ENCODE measurements at regions not wholly inside any gene's neighbourhood (a gene's known extent, or its start where the extent isn't known, plus 50 kb on each side); places are given as distances from the start of the nearest gene placed in this dataset.

DNA sequence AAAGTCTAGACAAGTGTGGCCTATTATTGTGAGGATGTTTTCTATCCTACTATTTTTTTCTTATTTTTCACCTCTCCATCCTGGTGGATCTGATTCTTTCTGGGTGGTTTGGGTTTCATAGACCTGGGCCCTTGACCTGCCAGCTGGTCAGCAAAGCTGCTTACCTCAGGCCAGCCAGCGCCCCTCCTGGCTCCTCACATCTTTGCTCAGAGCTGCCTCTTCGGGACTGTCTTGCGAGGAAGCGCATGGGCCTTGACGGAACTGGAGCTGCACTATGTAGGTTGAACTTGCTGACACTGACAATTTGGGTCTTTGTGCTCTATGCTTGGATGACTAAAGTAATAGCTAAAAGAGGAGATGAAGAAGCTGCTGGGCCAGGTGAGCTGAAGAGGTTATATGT, 138.5 kb upstream of the SYT6 start:
- no peaks in the 10 kb centered on the region for H3K36me3 Mint-ChIP-seq
- H3K27ac Mint-ChIP-seq, result no peak overlapping the region
- peaks cover 5% of the 10 kb centered on the region for H3K4me1 Mint-ChIP-seq
- no peaks in the 10 kb centered on the region for H3K27me3 Mint-ChIP-seq
- no peak for DNase-seq
- no peaks in the 10 kb centered on the region for H3K9me3 Mint-ChIP-seq
- no peak overlapping the region for H3K4me3 Mint-ChIP-seq

DNA sequence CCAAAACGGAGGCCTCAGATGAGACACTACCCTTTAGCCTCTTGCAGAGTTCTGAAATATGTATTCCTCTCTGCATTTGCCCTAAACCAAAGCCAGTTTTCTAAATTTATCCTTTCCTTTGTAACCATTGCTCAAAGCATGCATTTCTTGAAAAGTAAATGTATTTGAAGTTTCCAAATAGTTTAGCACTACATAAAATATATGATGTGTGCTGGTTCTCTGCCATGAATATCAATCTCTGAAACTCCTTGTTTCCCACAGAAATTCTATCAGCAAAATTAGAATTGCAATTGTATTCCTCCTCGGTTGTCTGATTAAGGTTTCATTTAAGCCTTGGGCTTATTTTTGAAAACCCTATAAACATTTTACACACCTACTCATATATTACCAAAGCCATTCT, 137.1 kb upstream of the SYT6 start:
- Mint-ChIP-seq H3K27ac (no peak overlapping the region), H3K27me3 (no peaks in the 10 kb centered on the region), H3K4me1 (peaks cover 5% of the 10 kb centered on the region), H3K9me3 (no peaks in the 10 kb centered on the region), H3K4me3 (no peak overlapping the region), H3K36me3 (no peaks in the 10 kb centered on the region)
- DNase-seq, result no peak

DNA sequence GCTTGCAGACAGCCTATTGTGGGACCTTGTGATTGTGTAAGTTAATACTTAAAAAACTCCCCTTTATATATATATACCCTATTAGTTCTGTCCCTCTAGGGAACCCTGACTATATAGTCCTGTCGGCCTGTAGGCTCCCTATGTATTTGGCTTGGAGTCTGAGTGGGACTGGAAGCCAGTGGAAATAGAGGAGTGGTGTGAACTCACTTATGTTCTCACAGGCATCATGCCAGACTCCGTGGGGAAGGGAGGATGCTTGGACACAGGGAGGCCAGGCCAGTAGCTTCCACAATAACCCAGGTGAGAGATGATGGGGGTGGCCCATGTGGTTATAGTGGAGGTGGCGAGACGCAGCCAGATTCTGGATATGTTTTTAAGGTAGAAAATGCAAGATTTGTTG, 136.7 kb upstream of the SYT6 start:
- H3K4me3 Mint-ChIP-seq, result no peak overlapping the region
- H3K27ac Mint-ChIP-seq, result no peak overlapping the region
- no peaks in the 10 kb centered on the region for H3K9me3 Mint-ChIP-seq
- no peak for DNase-seq
- H3K36me3 Mint-ChIP-seq, result no peaks in the 10 kb centered on the region
- no peaks in the 10 kb centered on the region for H3K27me3 Mint-ChIP-seq
- peaks cover 5% of the 10 kb centered on the region for H3K4me1 Mint-ChIP-seq

DNA sequence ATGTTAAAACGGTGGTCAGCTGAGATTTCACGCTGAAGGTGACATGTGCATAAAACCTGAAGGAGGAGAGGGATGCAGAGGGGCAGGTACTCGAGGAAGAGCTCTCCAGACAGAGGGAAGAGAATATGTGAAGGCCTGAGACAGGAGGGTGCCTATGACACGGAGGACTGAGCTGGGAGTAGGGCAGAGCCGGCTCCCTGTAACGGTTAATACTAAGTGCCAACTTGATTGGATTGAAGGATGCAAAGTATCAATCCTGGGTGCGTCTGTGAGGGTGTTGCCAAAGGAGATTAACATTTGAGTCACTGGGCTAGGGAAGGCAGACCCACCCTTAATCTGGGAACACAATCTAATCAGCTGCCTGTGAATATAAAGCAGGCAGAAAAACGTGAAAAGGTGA, 136.2 kb upstream of the SYT6 start:
- no peaks in the 10 kb centered on the region for H3K36me3 Mint-ChIP-seq
- H3K4me3 Mint-ChIP-seq, result no peak overlapping the region
- H3K4me1 Mint-ChIP-seq, result peaks cover 5% of the 10 kb centered on the region
- H3K27ac Mint-ChIP-seq, result no peak overlapping the region
- no peak for DNase-seq
- H3K9me3 Mint-ChIP-seq, result no peaks in the 10 kb centered on the region
- H3K27me3 Mint-ChIP-seq, result no peaks in the 10 kb centered on the region

DNA sequence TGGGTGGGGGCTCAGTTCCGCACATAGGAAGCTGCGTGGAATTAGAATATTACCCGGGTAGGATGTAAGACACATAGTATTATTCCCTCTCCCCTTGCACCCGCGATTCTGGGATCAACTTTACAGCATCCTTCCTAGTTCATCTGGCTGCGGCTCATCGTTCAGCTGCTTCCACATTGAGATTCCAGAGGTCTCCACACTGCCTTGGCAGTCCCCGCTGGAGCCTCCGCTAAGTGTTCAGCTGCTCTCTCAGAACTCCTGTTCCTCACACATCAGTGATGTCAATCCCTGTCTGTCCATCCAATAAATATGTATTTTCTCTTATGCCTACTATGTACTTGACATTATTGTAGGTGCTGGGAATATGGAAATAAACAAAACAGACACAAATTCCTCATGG, 135.6 kb upstream of the SYT6 start:
- no peaks in the 10 kb centered on the region for H3K27me3 Mint-ChIP-seq
- no peak for DNase-seq
- no peaks in the 10 kb centered on the region for H3K9me3 Mint-ChIP-seq
- no peak overlapping the region for H3K4me3 Mint-ChIP-seq
- H3K4me1 Mint-ChIP-seq, result peaks cover 5% of the 10 kb centered on the region
- H3K27ac Mint-ChIP-seq, result no peak overlapping the region
- no peaks in the 10 kb centered on the region for H3K36me3 Mint-ChIP-seq

DNA sequence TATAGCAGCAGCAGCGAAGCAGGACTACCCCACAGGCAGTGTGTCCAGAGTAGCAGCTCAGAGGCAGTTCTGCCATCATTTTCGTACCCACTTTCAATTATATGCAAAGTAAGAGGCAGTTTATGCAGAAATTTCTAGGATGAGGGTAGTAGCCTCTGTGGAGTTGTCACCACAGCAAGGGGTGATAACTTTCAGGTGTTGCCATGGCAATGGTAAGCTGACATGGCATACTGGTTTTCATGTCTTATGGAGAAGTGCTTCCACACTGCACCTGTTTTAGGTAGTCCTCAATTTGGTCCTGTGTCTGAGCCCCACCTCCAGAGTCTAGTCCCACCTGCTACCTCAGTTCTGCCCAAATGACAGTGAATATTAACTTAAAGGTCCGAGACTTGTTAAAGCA, 133.3 kb upstream of the SYT6 start:
- Mint-ChIP-seq H3K9me3 (no peaks in the 10 kb centered on the region), H3K36me3 (no peaks in the 10 kb centered on the region), H3K4me3 (no peak overlapping the region), H3K27me3 (no peaks in the 10 kb centered on the region), H3K27ac (no peak overlapping the region), H3K4me1 (peaks cover 7% of the 10 kb centered on the region)
- no peak for DNase-seq

DNA sequence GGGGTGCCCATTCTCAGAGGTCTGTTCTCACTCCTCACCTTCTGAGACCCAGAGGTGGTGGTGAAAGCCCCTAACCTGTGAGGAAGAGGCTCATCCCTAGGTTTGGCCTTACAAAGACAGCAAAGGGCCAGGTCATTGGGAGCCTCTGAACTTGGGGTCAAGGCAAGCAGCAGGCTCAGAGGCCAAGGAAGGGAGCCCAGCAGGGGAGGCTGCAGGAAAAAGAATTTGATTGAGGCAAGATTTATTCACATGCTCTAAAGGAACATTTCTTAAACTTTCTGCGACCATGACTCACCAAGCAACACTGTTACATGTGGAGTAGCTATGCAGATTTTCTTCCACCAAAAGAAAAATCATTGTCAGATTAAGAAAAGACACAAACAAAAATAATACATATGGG, 132.5 kb upstream of the SYT6 start:
- Mint-ChIP-seq H3K36me3 (no peaks in the 10 kb centered on the region), H3K27ac (peak overlapping the region; percentile 35), H3K27me3 (no peaks in the 10 kb centered on the region), H3K4me1 (peaks cover 7% of the 10 kb centered on the region), H3K4me3 (no peak overlapping the region), H3K9me3 (peaks cover 3% of the 10 kb centered on the region)
- no peak for DNase-seq

DNA sequence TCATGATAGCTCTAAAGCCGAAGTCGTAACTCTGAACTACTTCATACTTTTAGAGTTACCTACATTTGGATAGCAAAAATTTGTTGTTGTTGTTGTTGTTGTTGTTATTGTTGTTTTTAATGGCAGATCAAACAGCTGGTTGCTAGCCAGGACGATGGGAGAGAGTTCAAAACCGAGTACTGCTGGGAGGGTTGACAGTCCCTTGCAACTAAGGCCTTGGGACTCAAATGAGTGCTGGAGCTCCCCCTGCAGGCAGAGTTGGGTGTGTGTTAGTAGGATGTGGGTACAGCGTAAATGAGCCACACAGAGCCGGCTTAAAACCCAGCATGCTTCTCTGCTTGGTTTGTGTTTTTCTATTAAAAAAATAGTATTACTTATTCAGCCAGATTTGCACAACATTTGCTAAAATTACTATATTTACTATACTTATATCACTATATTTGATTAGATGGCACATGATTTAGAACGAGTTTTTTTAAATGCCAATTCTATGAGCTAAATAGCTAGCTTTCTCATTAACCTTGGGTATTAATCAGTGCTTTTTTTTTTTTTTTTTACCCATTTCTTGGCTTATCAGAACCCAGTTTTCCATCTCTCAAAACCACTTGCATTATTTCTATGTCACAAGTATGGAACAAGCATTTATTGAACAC, 129.2 kb upstream of the SYT6 start:
- peak; percentile 74 for DNase-seq
- Mint-ChIP-seq H3K9me3 (peaks cover 3% of the 10 kb centered on the region), H3K36me3 (no peaks in the 10 kb centered on the region), H3K27me3 (no peaks in the 10 kb centered on the region), H3K4me1 (peaks cover 2% of the 10 kb centered on the region), H3K4me3 (no peak overlapping the region), H3K27ac (no peak overlapping the region)

DNA sequence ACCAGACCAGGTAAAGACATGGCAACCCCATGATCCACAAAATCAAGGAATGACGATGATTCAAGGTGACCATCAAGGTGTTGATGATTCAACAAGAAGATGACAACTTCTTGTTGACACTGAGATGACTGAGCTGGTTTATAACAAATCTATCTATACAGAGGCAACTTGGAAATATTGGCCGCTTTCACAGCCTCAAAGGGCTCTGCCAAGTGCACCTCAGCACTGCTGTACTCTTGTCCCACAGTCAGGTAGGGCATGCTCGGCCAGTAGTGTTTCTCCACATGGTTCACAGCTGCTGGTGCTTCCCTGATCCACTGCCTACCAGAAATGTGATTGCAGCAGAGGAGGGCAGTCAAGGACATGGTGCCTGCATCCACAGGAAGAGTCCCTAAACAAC, 125.2 kb upstream of the SYT6 start:
- DNase-seq, result no peak
- H3K9me3 Mint-ChIP-seq, result peaks cover 3% of the 10 kb centered on the region
- H3K4me3 Mint-ChIP-seq, result no peak overlapping the region
- H3K36me3 Mint-ChIP-seq, result no peaks in the 10 kb centered on the region
- H3K4me1 Mint-ChIP-seq, result peaks cover 2% of the 10 kb centered on the region
- no peaks in the 10 kb centered on the region for H3K27me3 Mint-ChIP-seq
- H3K27ac Mint-ChIP-seq, result no peak overlapping the region

DNA sequence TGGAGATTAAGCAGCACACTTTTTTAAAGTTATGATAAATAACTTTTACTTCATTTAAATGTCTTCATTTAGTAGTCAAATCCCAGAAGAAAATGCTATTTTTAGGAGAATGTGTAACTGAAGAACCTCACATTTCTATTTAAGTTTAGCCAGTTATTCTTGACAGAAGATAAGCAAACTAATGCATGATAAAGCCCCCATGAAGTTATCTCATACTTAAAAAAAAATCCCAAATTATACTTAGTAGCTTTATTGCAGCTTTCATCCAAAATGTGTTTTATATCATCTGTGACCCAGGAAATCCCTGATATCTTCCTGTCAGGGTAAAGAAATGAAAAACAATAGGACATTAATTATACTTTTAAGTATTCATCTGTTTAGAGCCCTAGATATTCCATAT, 124.8 kb upstream of the SYT6 start:
- H3K27me3 Mint-ChIP-seq, result no peaks in the 10 kb centered on the region
- no peak overlapping the region for H3K27ac Mint-ChIP-seq
- H3K9me3 Mint-ChIP-seq, result peaks cover 3% of the 10 kb centered on the region

DNA sequence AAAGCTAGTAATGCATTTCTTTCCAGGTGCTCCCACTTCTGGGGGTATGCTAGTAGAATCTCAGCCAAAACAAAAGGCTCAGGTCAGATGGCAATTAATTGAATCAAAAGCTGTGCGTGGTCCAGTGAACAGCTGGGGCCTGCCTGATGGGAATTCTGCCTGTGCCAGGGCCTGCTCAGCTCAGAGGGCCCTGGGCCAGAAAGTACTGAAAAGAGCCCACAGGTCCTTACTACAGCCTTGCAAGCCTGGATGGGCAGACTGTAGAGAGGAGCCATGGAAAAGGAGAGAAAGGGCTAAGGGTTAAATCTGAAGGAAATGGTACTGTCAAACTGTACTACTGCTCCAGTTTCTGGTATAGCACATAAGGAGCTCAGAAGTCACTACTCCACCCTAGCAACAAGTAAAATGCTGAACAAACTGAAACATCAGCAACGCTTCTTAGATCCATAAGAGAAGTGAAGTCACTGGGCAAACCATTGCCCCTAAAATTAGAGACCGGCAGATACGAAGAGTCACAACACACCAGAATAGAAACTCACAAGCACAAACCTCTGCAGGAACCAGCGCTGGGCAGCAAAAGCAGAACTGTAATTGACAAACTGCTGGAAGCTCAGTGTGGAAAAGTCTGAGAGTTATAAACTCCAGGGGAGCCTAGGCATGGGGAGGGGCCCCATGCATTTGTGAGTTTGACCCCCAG, 121.1 kb upstream of the SYT6 start:
- no peaks in the 10 kb centered on the region for H3K36me3 Mint-ChIP-seq
- H3K4me3 Mint-ChIP-seq, result no peak overlapping the region
- no peaks in the 10 kb centered on the region for H3K4me1 Mint-ChIP-seq
- no peak overlapping the region for H3K27ac Mint-ChIP-seq
- DNase-seq, result no peak
- no peaks in the 10 kb centered on the region for H3K9me3 Mint-ChIP-seq
- no peaks in the 10 kb centered on the region for H3K27me3 Mint-ChIP-seq

More for the DNA sequence above, 124.8 kb upstream of the SYT6 start:
- no peak overlapping the region for H3K4me3 Mint-ChIP-seq
- H3K36me3 Mint-ChIP-seq, result no peaks in the 10 kb centered on the region
- no peak for DNase-seq
- peaks cover 2% of the 10 kb centered on the region for H3K4me1 Mint-ChIP-seq

DNA sequence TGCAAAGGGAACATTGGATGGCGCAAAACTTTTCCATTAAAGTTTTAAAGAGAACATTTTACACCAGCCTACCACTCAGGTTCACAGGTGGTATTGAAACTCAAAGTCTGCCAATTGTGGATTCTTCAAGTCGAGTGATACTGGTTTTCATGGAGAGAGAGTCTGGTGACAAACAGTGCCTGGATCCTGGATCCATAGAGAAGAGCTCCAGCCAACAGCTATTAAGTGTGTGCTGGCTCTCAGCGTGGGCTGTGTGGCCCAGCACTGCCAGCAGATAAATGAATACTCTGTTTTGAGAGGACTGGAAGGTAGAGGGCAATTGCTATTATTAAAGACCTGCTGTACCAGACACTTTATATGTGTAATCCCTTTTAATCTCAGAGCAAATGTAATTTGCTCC, 118.9 kb upstream of the SYT6 start:
- no peaks in the 10 kb centered on the region for H3K36me3 Mint-ChIP-seq
- H3K9me3 Mint-ChIP-seq, result no peaks in the 10 kb centered on the region
- no peaks in the 10 kb centered on the region for H3K27me3 Mint-ChIP-seq
- DNase-seq, result no peak
- H3K27ac Mint-ChIP-seq, result no peak overlapping the region
- H3K4me3 Mint-ChIP-seq, result no peak overlapping the region
- H3K4me1 Mint-ChIP-seq, result no peaks in the 10 kb centered on the region

DNA sequence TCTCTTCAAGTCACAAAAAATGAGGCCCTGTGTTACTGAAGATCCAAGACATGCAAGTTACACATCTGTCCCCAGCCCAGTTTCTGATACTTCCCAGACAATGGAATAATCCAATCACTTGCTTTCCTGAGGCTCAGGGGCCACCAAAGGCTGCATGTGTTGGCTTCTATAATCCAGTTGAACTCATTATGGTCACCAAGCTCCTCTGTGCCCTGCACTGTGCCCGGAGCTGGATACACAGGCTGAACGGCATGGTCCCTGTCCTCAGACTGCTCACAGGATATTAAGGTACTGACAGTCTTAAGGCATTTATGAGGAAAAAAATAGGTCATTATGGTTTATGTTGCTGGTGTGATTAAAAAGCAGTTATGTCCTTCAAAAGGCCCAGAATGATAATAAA, 117.0 kb upstream of the SYT6 start:
- H3K36me3 Mint-ChIP-seq, result no peaks in the 10 kb centered on the region
- no peaks in the 10 kb centered on the region for H3K9me3 Mint-ChIP-seq
- H3K4me1 Mint-ChIP-seq, result no peaks in the 10 kb centered on the region
- no peak for DNase-seq
- no peak overlapping the region for H3K4me3 Mint-ChIP-seq
- no peak overlapping the region for H3K27ac Mint-ChIP-seq
- H3K27me3 Mint-ChIP-seq, result no peaks in the 10 kb centered on the region

DNA sequence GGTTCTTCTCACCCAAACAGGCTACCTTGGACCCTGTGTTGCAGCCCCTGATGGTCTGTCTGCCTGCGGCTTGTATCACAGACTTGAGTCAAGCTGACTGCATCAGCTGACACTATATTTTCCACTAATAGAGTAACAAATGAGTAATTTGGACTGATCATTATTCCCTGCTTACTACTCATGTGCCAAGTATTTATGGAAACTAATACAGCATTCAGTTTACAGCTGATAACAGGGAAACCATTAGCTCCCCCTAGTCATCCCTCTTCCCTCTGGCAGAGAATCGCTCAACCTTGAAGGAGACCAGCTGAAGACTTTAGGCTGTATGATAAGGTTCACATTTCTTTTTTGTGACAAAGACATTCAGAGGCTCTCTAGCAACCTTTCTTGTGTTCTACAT, 116.6 kb upstream of the SYT6 start:
- DNase-seq, result no peak
- H3K9me3 Mint-ChIP-seq, result no peaks in the 10 kb centered on the region
- no peaks in the 10 kb centered on the region for H3K36me3 Mint-ChIP-seq
- no peaks in the 10 kb centered on the region for H3K27me3 Mint-ChIP-seq
- H3K4me1 Mint-ChIP-seq, result no peaks in the 10 kb centered on the region
- no peak overlapping the region for H3K27ac Mint-ChIP-seq
- no peak overlapping the region for H3K4me3 Mint-ChIP-seq

DNA sequence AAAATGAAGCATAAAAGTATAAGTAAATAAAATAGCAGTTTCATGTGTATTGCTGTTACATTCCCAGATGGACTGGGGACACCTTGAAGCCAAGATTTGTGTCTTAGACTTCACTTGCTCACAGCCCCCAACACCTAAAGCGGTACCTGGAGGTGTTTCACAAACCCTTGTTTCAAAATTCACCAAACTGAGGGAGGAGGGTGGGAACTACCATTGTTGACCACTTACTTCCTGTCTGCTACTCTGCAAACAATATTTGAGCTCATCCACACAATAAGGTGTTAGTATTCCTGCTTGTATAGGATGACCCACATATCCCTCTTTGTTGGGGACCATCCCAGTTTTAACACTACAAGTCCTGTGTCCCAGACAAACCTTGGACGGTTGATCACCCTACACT, 115.9 kb upstream of the SYT6 start:
- H3K36me3 Mint-ChIP-seq, result no peaks in the 10 kb centered on the region
- no peak overlapping the region for H3K27ac Mint-ChIP-seq
- no peak overlapping the region for H3K4me3 Mint-ChIP-seq
- no peak for DNase-seq
- H3K9me3 Mint-ChIP-seq, result no peaks in the 10 kb centered on the region
- H3K27me3 Mint-ChIP-seq, result no peaks in the 10 kb centered on the region
- H3K4me1 Mint-ChIP-seq, result no peaks in the 10 kb centered on the region

DNA sequence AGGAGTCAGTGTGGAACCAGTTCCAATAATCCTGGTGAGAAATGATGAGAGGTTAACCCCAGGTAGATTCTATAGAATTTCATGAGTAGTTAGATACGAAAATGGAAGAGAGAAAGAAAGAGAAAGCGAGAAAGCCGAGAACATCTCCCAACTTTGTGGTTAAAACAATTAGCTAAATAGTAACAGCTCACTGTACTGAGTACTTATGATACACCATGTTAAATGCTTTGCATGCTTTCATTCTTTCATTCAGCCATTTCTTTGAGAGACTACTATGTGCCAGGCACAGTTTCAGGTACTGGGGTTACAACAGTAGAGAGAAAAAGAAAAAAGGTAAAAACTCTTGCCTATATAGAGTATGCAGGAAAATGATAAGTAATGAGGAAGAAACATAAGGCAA, 109.7 kb upstream of the SYT6 start:
- H3K4me3 Mint-ChIP-seq, result no peak overlapping the region
- no peaks in the 10 kb centered on the region for H3K4me1 Mint-ChIP-seq
- DNase-seq, result no peak
- no peak overlapping the region for H3K27ac Mint-ChIP-seq
- H3K36me3 Mint-ChIP-seq, result no peaks in the 10 kb centered on the region
- no peaks in the 10 kb centered on the region for H3K9me3 Mint-ChIP-seq
- H3K27me3 Mint-ChIP-seq, result no peaks in the 10 kb centered on the region

All from activated naive CD8-positive, alpha-beta T cell treated with anti-CD3 and anti-CD28 coated beads for 36 hours (primary cell).